ENCODE measurements at regions not wholly inside any gene's neighbourhood (a gene's known extent, or its start where the extent isn't known, plus 50 kb on each side); places are given as distances from the start of the nearest gene placed in this dataset.

- Histone ChIP-seq H3K27me3 (ENCODE audit: control insufficient read depth, insufficient read depth, low read length) (peaks cover 27% of the 10 kb centered on the region), H3K27ac (ENCODE audit: insufficient read depth, low read length) (no peak overlapping the region), H2BK5ac (ENCODE audit: low read depth, low read length, poor library complexity, severe bottlenecking) (no peak overlapping the region), H4K20me1 (ENCODE audit: insufficient read depth, low read length) (no peaks in the 10 kb centered on the region), H3K9ac (ENCODE audit: low read depth, low read length) (no peak overlapping the region), H3K4ac (ENCODE audit: low read depth, low read length) (no peak overlapping the region), H3K14ac (replicated peaks; ENCODE audit: low read depth, low read length) (no peak overlapping the region), H3K9me1 (ENCODE audit: insufficient read depth, low read length) (no peaks in the 10 kb centered on the region), H3K9me3 (ENCODE audit: control insufficient read depth, insufficient read depth, low read length) (no peaks in the 10 kb centered on the region), H3K18ac (ENCODE audit: low read depth, low read length) (no peak overlapping the region), H3K56ac (ENCODE audit: extremely low read depth, insufficient read depth, low read length) (no peak overlapping the region), H4K5ac (ENCODE audit: low read depth, low read length) (no peak overlapping the region), H2AFZ (replicated peaks; ENCODE audit: low read length, poor library complexity) (no peak overlapping the region), H2AK9ac (replicated peaks; ENCODE audit: low read depth, low read length, poor library complexity) (no peak overlapping the region), H2BK15ac (ENCODE audit: low read depth, low read length) (no peak overlapping the region), H4K91ac (ENCODE audit: insufficient read depth, low read depth, low read length) (no peak overlapping the region), H2BK120ac (ENCODE audit: low read depth, low read length) (no peak overlapping the region), H3K4me2 (ENCODE audit: low read depth, low read length) (no peak overlapping the region), H2AK5ac (ENCODE audit: low read depth, low read length) (no peak overlapping the region), H3K36me3 (ENCODE audit: control insufficient read depth, insufficient read depth, low read length) (no peaks in the 10 kb centered on the region), H2BK20ac (ENCODE audit: low read depth, low read length) (no peak overlapping the region), H4K8ac (ENCODE audit: low read depth in 2 of 2, low read length in 2 of 2) (no peak overlapping the region), H3K4me1 (ENCODE audit: control insufficient read depth, insufficient read depth, low read length) (no peaks in the 10 kb centered on the region), H3K4me3 (ENCODE audit: insufficient read depth, low read depth, low read length) (no peak overlapping the region), H3K23ac (ENCODE audit: low read depth, low read length) (no peak overlapping the region), H3K79me1 (ENCODE audit: low read depth in 1 of 2, low read length in 2 of 2) (no peaks in the 10 kb centered on the region)
- dilution Hi-C loops (cut with HindIII; ENCODE audit: low sequenced_read_pairs, unreplicated experiment) (no loop called here), in situ Hi-C loops (cut with MboI; ENCODE audit: low sequenced_read_pairs) (no loop called here), intact Hi-C loops (cut with micrococcal nuclease) (no loop called here)
- POLR2A ChIA-PET (ENCODE audit: unreplicated experiment) = no interaction called here
- no peak for ATAC-seq (ENCODE audit: low read depth)
- TF ChIP-seq MXI1 (IDR thresholded peaks at IDR 0.05; ENCODE audit: borderline replicate concordance, low read depth, low read length) = no peak
- TF ChIP-seq SMC3 (IDR thresholded peaks at IDR 0.05; ENCODE audit: low read depth, low read length) = no peak
- no peak for TF ChIP-seq BHLHE40 (IDR thresholded peaks at IDR 0.05; ENCODE audit: low read depth, low read length)
- no peak for TF ChIP-seq FOS (IDR thresholded peaks at IDR 0.05; ENCODE audit: low read depth, low read length)
- TF ChIP-seq RCOR1 (IDR thresholded peaks at IDR 0.05; ENCODE audit: insufficient replicate concordance, low read length) = no peak
- no peak for TF ChIP-seq MAFK (IDR thresholded peaks at IDR 0.05; ENCODE audit: low read depth, low read length)
- no peak for TF ChIP-seq ELK1 (IDR thresholded peaks at IDR 0.05; ENCODE audit: borderline replicate concordance, low read depth, low read length)
- TF ChIP-seq RAD21 (IDR thresholded peaks at IDR 0.05; ENCODE audit: low read length) = no peak
- TF ChIP-seq POLR2A (IDR thresholded peaks at IDR 0.05; ENCODE audit: low read depth, low read length) = no peak
- TF ChIP-seq RFX5 (IDR thresholded peaks at IDR 0.05; ENCODE audit: low read depth, low read length) = no peak
- TF ChIP-seq NFE2L2 (IDR thresholded peaks at IDR 0.05; ENCODE audit: low read depth, low read length) = no peak
- TF ChIP-seq MAZ (IDR thresholded peaks at IDR 0.05; ENCODE audit: borderline replicate concordance, low read depth, low read length) = no peak
- TF ChIP-seq CHD1 (IDR thresholded peaks at IDR 0.05; ENCODE audit: low read depth, low read length) = no peak
- TF ChIP-seq USF2 (IDR thresholded peaks at IDR 0.05; ENCODE audit: low read depth, low read length) = no peak
- TF ChIP-seq CEBPB (IDR thresholded peaks at IDR 0.05; ENCODE audit: low read depth, low read length) = no peak
- CTCF ChIA-PET = no interaction called here
- no peak for DNase-seq
- WGBS, 2 experiments (ENCODE audit: extremely low coverage in 2 of 2, insufficient read length in 1 of 2) = 48% methylated on average over 3 of the region's 7 CpGs; no CpG with 5 or more reads in 1 of the 2 experiments
- no TSS peak for BruUV-seq (replicated peaks)
Measured at GRCh38 chr14:92264195-92264594, 58.8 kb upstream of the SLC24A4 start.
